ENCODE measurements at regions not wholly inside any gene's neighbourhood (a gene's known extent, or its start where the extent isn't known, plus 50 kb on each side); places are given as distances from the start of the nearest gene placed in this dataset.

DNA sequence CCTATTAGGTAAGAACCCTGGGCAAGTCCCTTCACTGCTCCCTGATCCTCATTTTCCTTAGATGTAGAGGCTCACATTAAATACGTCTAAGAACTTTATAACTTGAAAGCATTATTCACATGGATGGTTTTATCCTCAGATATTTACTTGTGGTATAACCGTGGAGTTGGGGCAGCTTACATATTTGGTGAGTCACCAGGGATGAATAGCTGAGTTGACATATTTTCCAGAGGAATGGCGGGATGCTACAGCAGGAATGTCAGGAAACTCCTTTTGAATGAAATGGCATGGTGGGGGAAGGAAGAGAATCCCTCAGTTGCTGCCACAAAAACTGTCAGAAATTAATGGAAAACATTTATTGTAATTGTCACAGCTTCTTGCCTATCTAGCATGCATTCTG lies 165.3 kb upstream of the RPS6KA3 start:
- TF ChIP-seq CTCF (conservative IDR thresholded peaks at IDR 0.05; ENCODE audit: low read depth, low read length) (no peak), EZH2 (IDR thresholded peaks at IDR 0.05; ENCODE audit: low read length, unreplicated experiment) (no peak)

All from PC-3 (cell line).